WERI-Rb-1 (cell line): ENCODE measurements at regions not wholly inside any gene's neighbourhood (a gene's known extent, or its start where the extent isn't known, plus 50 kb on each side); places are given as distances from the start of the nearest gene placed in this dataset.

Experiments used
- DNase-seq: peaks from one replicate; pipeline ENCODE4 v3.0.0-alpha.2; 2020
- H3K27ac ChIP-seq: fragments of 250-450 bp; sonication (Bioruptor Pico); 2 replicates; pipeline ENCODE4 v1.5.1; 2020; ENCODE audit warnings: mild to moderate bottlenecking, moderate library complexity
- H3K27me3 ChIP-seq: fragments of 250-450 bp; sonication (Bioruptor Pico); 2 replicates; pipeline ENCODE4 v1.5.1; 2021; ENCODE audit warnings: mild to moderate bottlenecking, low read depth, moderate library complexity; ENCODE audit not compliant: insufficient read depth, severe bottlenecking
- H3K36me3 ChIP-seq: fragments of 250-450 bp; sonication (Bioruptor Pico); 2 replicates; pipeline ENCODE4 v1.5.1; 2020; ENCODE audit warnings: mild to moderate bottlenecking, moderate library complexity
- H3K4me3 ChIP-seq: 2 replicates; pipeline ENCODE4 v1.5.1; 2011; ENCODE audit warnings: low read depth, mild to moderate bottlenecking, control low read depth, low read length
- H3K9me3 ChIP-seq: fragments of 250-450 bp; sonication (Bioruptor Pico); 2 replicates; pipeline ENCODE4 v1.5.1; 2021; ENCODE audit warnings: mild to moderate bottlenecking, moderate library complexity; ENCODE audit not compliant: severe bottlenecking
- TF ChIP-seq, protein P1 (sequence below): IDR thresholded peaks from 2 replicates; pipeline ENCODE4 v1.5.1; 2011; ENCODE audit warnings: low read depth, mild to moderate bottlenecking, control low read depth, inconsistent platforms, low read length

DNA sequence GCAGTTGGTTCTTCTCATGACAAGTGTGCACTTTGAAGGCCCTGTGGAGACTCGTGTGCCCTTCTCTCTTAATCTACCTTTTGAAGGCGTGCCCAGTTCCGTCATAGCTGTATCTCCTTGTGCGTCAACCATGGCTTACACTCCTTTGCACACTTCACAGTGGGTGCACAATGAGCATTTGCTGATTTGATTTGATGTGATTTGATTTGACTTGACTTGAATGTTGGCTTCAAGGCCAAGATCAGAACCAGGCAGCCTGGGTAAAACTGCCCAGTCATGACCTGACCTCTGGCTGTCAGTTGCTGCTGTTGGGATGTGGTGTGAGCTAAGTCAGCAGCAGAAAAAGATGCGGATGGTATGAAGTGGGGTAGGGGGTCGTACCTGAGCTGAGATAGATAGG, 670.3 kb upstream of the HS6ST1 start:
- Histone ChIP-seq H3K27me3 (no peaks in the 10 kb centered on the region), H3K27ac (no peak overlapping the region), H3K36me3 (no peaks in the 10 kb centered on the region), H3K4me3 (no peak overlapping the region), H3K9me3 (no peaks in the 10 kb centered on the region)
- DNase-seq = no peak
- TF ChIP-seq, protein P1, sequence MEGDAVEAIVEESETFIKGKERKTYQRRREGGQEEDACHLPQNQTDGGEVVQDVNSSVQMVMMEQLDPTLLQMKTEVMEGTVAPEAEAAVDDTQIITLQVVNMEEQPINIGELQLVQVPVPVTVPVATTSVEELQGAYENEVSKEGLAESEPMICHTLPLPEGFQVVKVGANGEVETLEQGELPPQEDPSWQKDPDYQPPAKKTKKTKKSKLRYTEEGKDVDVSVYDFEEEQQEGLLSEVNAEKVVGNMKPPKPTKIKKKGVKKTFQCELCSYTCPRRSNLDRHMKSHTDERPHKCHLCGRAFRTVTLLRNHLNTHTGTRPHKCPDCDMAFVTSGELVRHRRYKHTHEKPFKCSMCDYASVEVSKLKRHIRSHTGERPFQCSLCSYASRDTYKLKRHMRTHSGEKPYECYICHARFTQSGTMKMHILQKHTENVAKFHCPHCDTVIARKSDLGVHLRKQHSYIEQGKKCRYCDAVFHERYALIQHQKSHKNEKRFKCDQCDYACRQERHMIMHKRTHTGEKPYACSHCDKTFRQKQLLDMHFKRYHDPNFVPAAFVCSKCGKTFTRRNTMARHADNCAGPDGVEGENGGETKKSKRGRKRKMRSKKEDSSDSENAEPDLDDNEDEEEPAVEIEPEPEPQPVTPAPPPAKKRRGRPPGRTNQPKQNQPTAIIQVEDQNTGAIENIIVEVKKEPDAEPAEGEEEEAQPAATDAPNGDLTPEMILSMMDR = no peak

DNA sequence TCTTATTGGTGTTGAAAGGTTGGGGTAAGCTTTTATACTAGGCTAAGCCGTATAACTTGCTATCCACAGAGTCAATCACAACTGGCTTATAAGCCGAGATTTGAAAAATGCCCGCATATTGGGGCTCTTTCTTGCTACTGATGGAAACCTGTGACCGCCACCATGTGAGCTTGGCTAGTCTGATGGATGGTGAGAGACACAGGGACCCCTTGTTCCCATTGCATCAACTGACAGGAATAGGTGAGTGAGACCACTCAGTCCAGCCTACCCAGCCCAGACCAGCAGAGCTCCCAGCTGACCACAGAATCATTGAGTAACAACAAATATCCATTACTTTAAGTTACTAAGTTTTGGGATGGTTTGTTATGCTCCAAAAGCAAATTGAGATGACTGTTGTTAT, 676.4 kb upstream of the HS6ST1 start:
- H3K27ac ChIP-seq = no peak overlapping the region
- no peaks in the 10 kb centered on the region for H3K27me3 ChIP-seq
- no peaks in the 10 kb centered on the region for H3K36me3 ChIP-seq
- H3K9me3 ChIP-seq = no peaks in the 10 kb centered on the region
- DNase-seq = no peak
- TF ChIP-seq, protein P1 = no peak
- H3K4me3 ChIP-seq = no peak overlapping the region

DNA sequence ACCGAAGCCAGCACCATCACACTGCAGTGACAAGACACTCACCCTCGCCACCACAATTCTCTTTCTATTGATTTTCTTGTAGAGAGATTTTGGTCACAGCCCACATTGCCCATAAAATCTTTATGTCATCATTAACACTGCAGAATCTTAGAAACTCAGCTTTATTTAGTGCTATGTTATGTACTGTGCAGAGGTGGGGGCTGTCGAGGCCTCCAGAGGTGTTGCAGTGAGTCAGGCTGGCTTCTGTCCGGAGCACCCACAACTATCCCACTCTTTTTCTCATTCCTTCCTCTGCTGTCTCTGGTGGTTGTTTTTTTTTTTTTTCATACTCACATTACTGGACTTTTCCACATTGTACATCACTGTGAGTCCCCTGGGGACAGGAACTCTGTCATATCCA, 677.4 kb upstream of the HS6ST1 start:
- TF ChIP-seq, protein P1 = no peak
- H3K27me3 ChIP-seq = no peaks in the 10 kb centered on the region

DNA sequence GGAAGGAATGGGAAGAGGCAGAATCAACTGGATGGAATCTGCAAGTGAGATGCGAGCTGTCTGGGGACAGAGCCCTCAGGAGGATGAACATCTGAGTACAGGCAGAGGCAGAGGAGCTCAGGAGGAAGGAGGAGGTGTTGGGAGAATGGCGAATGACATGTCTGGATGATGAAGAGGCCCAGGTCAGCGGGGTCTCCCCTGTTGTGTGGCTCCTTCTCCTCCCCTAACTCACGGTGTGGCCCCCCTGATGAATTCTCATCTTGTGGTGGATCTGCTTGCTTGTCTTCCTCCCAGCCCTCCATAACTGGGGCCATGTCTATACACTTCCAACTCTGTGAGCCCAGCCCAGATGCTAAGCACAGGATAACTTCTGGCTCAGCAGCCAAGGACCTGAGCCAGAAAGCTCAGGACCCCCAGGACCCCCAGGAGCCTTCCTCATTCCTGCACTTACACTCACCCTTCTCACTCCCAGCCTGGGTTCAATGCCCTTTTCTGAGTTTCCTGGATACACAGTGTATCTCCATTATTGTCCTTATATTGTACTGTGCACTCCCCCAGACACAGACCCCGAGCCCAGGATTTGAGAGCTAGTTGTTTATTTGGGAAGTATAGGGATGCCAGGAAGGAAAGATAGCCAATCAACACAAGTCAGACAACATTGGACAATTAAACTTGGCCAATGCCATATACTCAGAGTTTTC, 678.6 kb upstream of the HS6ST1 start:
- Histone ChIP-seq H3K36me3 (no peaks in the 10 kb centered on the region), H3K27me3 (no peaks in the 10 kb centered on the region), H3K9me3 (no peaks in the 10 kb centered on the region), H3K27ac (no peak overlapping the region), H3K4me3 (no peak overlapping the region)
- TF ChIP-seq, protein P1 = no peak
- DNase-seq = no peak

More for the DNA sequence above, 677.4 kb upstream of the HS6ST1 start:
- no peak overlapping the region for H3K27ac ChIP-seq
- DNase-seq = no peak
- no peaks in the 10 kb centered on the region for H3K9me3 ChIP-seq
- no peaks in the 10 kb centered on the region for H3K36me3 ChIP-seq
- no peak overlapping the region for H3K4me3 ChIP-seq

DNA sequence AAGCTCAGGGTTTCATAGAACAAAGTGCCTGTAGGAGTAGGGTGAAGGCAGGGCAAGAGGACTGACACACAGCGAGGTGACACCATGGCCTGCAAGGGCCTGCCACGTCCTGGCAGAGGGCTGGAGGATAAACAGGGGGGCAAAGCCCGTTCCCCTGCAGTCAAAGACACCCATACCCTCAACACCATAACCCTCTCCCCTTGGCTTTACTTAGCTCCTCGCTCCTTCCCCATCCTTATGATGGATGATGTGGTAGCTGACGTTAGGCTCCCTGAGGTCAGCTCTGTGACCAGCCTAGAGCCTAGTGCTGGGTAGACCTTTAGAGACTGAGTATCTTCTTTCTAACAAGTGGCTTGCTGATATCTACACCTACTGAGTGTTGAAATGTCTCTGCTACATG, 683.3 kb upstream of the HS6ST1 start:
- no peak overlapping the region for H3K27ac ChIP-seq
- no peaks in the 10 kb centered on the region for H3K9me3 ChIP-seq
- H3K36me3 ChIP-seq = no peaks in the 10 kb centered on the region
- no peak for DNase-seq
- TF ChIP-seq, protein P1 = no peak
- H3K4me3 ChIP-seq = no peak overlapping the region
- H3K27me3 ChIP-seq = no peaks in the 10 kb centered on the region

DNA sequence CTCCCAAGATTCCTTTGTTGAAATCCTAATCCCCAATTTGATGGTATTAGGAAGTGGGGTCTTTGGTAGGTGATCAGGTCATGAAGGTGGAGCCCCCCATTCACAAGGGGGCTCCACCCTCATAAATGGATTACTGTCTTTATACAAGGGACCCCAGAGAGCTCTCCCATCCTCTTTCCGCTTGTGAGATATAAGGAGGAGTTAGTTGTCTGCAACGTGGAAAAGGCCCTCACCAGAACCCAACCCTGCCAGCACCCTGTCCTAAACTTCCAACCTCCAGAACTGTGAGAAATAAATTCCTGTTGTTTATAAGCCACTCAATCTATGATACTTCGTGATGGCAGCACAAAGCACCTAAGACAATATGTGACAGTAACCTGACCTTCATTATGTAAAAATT, 684.1 kb upstream of the HS6ST1 start:
- DNase-seq = no peak
- TF ChIP-seq, protein P1 = no peak
- H3K9me3 ChIP-seq = no peaks in the 10 kb centered on the region
- no peak overlapping the region for H3K4me3 ChIP-seq
- H3K36me3 ChIP-seq = no peaks in the 10 kb centered on the region
- no peaks in the 10 kb centered on the region for H3K27me3 ChIP-seq
- no peak overlapping the region for H3K27ac ChIP-seq
